ENCODE measurements at regions not wholly inside any gene's neighbourhood (a gene's known extent, or its start where the extent isn't known, plus 50 kb on each side); places are given as distances from the start of the nearest gene placed in this dataset.

GRCh38 chr10:78374331-78375028 lies 340.8 kb downstream of the RPS24 start:
- TF ChIP-seq EZH2 (IDR thresholded peaks at IDR 0.05) (no peak), POLR2AphosphoS5 (IDR thresholded peaks at IDR 0.05; ENCODE audit: borderline replicate concordance, low read depth, low read length) (no peak), FOXP2 (optimal IDR thresholded peaks at IDR 0.05; ENCODE audit: control extremely low read depth, extremely low read length, insufficient read depth) (no peak)

Data from SK-N-MC (cell line).